ENCODE measurements at regions not wholly inside any gene's neighbourhood (a gene's known extent, or its start where the extent isn't known, plus 50 kb on each side); places are given as distances from the start of the nearest gene placed in this dataset.

DNA sequence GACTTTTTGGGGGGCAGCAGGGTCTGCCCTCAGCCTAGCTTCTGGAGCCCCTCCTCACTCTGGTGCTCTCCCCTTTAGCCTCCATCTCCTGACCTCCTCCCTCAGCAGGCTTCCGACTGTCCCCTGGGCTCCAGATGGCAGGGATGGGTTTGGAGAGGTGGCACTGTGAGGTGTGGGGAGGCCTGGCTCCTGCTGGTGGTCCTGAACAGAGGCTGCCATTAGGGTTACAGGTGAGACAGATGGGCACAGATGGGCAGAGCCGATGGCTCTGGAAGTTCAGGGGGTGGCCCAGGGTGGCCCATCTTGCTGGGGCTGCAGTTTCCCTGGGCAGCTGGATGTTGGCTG, 68.5 kb upstream of the BEGAIN start:
- in situ Hi-C loops (cut with MboI; ENCODE audit: low pct_unique_long_range_greater_than_20kb, low sequenced_read_pairs), result no loop called here
- DNase-seq, result no peak

DNA sequence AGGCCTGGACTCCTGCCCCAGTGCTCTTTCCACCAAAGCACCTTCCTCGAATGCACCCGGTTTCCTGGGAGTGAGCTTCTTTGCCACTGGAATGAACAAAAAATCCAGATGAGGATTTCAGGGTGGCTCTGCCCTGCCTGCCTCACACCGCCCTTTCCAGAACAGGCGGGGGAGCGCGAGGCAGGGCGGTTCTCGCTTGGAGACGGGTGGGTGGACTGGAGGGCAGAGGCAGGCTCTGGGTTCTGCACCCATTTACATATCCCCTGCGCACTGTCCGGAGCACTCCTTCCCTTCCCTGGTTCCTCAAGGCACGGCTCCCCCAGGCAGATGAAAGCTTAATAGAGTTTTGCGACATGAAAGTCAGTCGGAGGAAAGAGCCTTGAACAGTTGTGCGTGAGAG, 69.7 kb upstream of the DLK1 start:
- DNase-seq, result no peak
- in situ Hi-C loops (cut with MboI; ENCODE audit: low pct_unique_long_range_greater_than_20kb, low sequenced_read_pairs), result no loop called here

DNA sequence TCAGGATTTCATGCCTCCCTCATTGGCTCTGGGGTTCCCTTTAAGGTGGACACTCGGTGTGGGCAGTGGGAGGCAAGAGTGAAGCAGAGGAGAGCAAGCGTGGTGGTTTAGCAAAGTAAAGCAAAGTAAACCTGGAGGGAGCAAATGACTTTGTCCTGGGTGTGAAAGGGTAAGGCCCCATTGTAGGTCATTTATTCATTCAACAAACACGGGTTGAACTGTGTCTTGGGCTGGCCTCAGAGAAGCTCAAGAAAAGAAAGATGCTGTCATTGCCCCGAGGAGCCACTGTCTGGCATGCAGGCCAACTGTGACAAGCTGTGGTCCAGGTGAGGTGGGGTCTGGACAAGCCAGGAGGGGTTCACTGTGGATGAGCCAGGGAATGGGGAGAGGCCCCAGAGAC, 68.9 kb upstream of the DLK1 start:
- DNase-seq, result no peak
- in situ Hi-C loops (cut with MboI; ENCODE audit: low pct_unique_long_range_greater_than_20kb, low sequenced_read_pairs), result no loop called here

DNA sequence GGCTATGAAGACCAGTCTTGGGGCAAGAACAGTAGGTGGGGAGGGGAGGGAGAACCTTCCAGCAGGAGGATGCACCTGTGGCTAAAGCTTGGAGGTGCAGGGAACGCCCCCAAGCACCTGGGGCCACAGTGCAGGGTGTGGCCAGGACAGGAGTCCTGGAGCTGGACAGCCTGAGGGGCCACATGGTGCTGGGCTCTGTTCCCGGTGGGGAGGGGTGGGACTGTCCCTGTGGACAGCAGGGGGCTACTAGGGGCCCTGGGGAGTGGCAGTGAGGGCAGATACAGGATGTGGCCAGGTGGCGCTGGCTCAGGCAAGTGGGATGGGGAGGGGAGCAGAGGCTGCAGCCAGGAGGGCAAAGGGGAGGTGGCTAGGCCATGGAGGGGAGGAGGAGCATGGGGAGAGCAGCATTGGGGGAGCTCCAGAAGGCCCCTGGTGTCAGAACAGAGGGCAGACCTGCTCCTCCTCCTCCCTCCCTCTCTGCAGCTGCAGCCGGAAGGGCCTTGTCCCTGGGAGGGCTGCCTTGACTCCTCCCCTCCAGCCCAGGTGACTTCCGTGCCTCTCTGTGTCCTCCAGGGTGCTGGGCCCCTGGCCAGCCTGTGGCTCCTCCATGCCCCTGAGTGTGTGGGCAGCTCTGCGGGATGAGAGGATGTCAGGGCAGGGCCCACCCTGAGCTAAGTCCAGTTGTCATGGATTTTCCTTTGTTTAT, 68.4 kb upstream of the DLK1 start:
- no peak for DNase-seq
- in situ Hi-C loops (cut with MboI; ENCODE audit: low pct_unique_long_range_greater_than_20kb, low sequenced_read_pairs), result no loop called here

GRCh38 chr14:100659345-100660001, 67.2 kb upstream of the DLK1 start:
- in situ Hi-C loops (cut with MboI; ENCODE audit: low pct_unique_long_range_greater_than_20kb, low sequenced_read_pairs), result no loop called here
- no peak for DNase-seq

GRCh38 chr14:100660498-100660881, 66.2 kb upstream of the DLK1 start:
- in situ Hi-C loops (cut with MboI; ENCODE audit: low pct_unique_long_range_greater_than_20kb, low sequenced_read_pairs), result no loop called here

GRCh38 chr14:100660882-100661635, 65.6 kb upstream of the DLK1 start:
- no peak for DNase-seq
- in situ Hi-C loops (cut with MboI; ENCODE audit: low pct_unique_long_range_greater_than_20kb, low sequenced_read_pairs), result no loop called here

More at GRCh38 chr14:100660498-100660881, 66.2 kb upstream of the DLK1 start:
- no peak for DNase-seq

GRCh38 chr14:100662879-100663760, 63.6 kb upstream of the DLK1 start:
- peak; percentile 84 for DNase-seq
- in situ Hi-C loops (cut with MboI; ENCODE audit: low pct_unique_long_range_greater_than_20kb, low sequenced_read_pairs), result no loop called here

DNA sequence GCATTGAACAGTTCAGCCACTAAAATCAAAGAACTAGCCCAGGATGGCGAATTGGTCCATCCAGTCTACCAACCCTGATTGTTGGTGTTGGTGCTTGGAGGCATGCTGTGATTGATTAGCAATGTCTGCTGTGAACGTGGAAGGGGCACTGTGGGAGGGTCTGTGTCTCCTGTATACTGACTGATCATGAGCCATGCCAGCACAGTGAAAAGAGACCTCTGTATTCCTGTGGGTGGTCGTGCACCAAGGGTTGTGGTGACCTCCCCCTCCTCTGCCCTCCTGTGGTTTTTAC, 63.0 kb upstream of the DLK1 start:
- in situ Hi-C loops (cut with MboI; ENCODE audit: low pct_unique_long_range_greater_than_20kb, low sequenced_read_pairs), result no loop called here

GRCh38 chr14:100664231-100664630, 62.5 kb upstream of the DLK1 start:
- no peak for DNase-seq
- in situ Hi-C loops (cut with MboI; ENCODE audit: low pct_unique_long_range_greater_than_20kb, low sequenced_read_pairs), result no loop called here

More for the DNA sequence above, 63.0 kb upstream of the DLK1 start:
- DNase-seq, result no peak

- in situ Hi-C loops (cut with MboI; ENCODE audit: low pct_unique_long_range_greater_than_20kb, low sequenced_read_pairs), result no loop called here
- DNase-seq, result no peak
Observed at GRCh38 chr14:100664841-100665510, 61.7 kb upstream of the DLK1 start.

GRCh38 chr14:100665511-100666032, 61.1 kb upstream of the DLK1 start:
- in situ Hi-C loops (cut with MboI; ENCODE audit: low pct_unique_long_range_greater_than_20kb, low sequenced_read_pairs), result no loop called here
- no peak for DNase-seq

- no peak for DNase-seq
- in situ Hi-C loops (cut with MboI; ENCODE audit: low pct_unique_long_range_greater_than_20kb, low sequenced_read_pairs), result no loop called here
Observed at GRCh38 chr14:100666403-100666802, 60.3 kb upstream of the DLK1 start.

DNA sequence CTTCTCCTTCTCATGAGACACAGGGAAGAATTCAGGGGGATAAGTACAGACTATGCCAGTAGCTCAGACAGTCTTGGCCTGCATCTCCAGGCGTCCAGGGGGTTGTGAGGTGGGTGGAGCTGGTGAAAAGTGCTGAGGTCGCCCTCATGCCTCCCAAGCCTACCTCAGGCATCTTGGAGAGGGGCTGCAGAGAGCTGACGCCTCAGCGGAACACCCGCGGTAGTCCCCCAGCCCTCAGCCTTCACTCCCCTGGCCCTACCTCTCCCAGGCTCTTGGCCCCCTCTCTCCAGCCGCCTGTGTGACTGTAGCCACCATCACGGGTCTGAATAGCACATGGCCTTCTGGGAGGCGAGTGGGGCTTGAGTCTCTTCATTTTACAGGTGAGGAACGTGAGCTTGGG, 59.8 kb upstream of the DLK1 start:
- in situ Hi-C loops (cut with MboI; ENCODE audit: low pct_unique_long_range_greater_than_20kb, low sequenced_read_pairs), result no loop called here
- DNase-seq, result no peak

DNA sequence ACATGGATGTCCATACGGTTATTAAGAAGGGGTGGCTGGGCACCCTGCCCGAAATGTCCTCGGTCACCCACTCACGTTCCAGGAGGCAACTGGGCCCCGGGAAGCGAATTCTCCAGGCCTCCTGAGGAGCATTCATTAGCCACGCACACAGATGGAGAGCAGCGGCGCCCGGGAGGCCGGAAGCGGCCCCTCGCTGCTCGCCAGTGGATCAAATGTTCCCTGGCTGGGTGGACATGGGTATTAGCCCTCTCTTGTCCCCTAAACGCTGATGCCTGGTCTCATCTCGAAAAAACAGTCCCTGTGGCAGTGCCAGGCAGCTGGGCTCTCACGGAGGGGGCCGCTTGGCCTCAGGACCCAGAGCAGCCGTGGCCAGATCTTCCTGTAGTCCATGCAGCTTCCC, 59.0 kb upstream of the DLK1 start:
- in situ Hi-C loops (cut with MboI; ENCODE audit: low pct_unique_long_range_greater_than_20kb, low sequenced_read_pairs), result no loop called here
- no peak for DNase-seq

DNA sequence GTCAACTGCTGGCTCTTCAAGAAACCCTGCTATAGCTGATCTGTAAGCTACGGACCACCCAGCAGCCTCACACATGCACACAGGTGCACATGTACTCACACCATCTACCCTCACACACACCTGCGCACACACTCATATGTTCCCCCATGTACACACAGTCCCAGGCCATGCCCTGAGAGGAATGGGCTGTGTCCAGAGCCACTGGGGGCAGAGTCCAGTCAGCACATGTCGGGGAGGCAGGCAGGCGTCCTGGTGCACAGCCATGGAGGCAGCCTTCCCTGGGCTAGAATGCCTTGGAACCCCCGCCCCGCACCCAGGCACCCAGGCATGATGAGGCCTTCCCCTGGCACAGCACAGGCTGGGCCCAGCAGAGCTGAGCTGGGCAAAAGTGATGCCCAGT, 58.3 kb upstream of the DLK1 start:
- no peak for DNase-seq
- in situ Hi-C loops (cut with MboI; ENCODE audit: low pct_unique_long_range_greater_than_20kb, low sequenced_read_pairs), result no loop called here

DNA sequence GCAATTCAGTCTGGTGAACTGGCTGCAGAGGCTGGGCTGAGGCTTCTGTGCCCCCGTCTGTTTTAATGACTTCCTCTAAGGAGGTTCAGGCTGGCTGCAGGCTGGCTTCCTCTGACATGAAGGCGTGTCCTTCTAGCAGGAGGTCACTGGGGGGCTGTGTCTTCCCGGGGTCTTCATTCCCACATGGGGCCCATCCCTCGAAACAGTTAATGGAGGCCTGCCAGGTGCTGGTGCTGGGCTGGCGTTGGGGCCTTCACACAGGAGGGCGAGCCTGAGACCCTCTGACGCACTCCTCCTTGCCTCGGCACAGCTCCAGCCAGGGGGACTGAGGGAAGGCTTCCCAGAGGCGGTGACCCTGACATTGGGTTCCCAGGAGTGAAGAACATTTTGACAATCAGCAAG, 57.7 kb upstream of the DLK1 start:
- DNase-seq, result peak; percentile 61
- in situ Hi-C loops (cut with MboI; ENCODE audit: low pct_unique_long_range_greater_than_20kb, low sequenced_read_pairs), result no loop called here

DNA sequence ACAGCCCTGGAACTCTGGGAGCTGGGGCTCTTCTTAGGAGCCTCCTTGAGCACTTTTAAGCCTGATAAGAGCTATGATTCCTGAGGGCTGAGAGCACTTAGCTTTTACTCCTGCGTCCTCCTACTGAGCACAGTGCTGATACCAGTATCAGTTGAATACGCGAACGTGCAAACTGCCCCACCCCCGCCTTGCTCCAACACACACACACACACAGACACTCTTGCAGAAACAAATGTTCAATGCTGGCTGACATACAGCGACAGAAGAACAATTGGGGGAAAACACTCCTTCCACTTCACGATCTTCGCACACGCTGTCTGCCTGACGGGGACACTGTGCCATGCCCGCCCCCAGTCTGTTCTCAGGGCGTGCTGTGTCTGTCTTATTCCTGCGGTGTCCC, 57.2 kb upstream of the DLK1 start:
- in situ Hi-C loops (cut with MboI; ENCODE audit: low pct_unique_long_range_greater_than_20kb, low sequenced_read_pairs), result no loop called here
- no peak for DNase-seq

Measured in KBM-7 (cell line).